Esophagus squamous epithelium (tissue), 5 donors: ENCODE measurements at regions not wholly inside any gene's neighbourhood (a gene's known extent, or its start where the extent isn't known, plus 50 kb on each side); places are given as distances from the start of the nearest gene placed in this dataset.

Experiments used
- DNase-seq: peaks from one replicate; lab custom pipeline; 2025; lab: John Stamatoyannopoulos, UW
- H3K27ac ChIP-seq, 4 donors: fragments of 200-600 bp; sonication (generic); one replicate each; pipeline ENCODE4 v1.5.1; 2016 to 2019; ENCODE audit warnings: mild to moderate bottlenecking in 1 of 4
- H3K27me3 ChIP-seq, 4 donors: fragments of 200-600 bp; sonication (generic); 1 replicate in 3 of 4; 2 replicates in 1 of 4; pipeline versions ENCODE4 v1.5.1 to v1.6.0; 2017 to 2021; ENCODE audit warnings: antibody characterized with exemption in 1 of 4
- H3K36me3 ChIP-seq, 3 donors: fragments of 200-600 bp; sonication (generic); one replicate each; pipeline ENCODE4 v1.5.1; 2016 to 2019
- H3K4me1 ChIP-seq, 3 donors: fragments of 200-600 bp; sonication (generic); one replicate each; pipeline ENCODE4 v1.5.1; 2017 to 2019
- H3K4me3 ChIP-seq, 4 donors: fragments of 200-600 bp; sonication (generic); 1 replicate in 3 of 4; 2 replicates in 1 of 4; pipeline ENCODE4 v1.5.1; 2016 to 2019; ENCODE audit warnings: mild to moderate bottlenecking in 2 of 4, moderate library complexity in 1 of 4
- H3K9me3 ChIP-seq, 3 donors: fragments of 200-600 bp; sonication (generic); one replicate each; pipeline ENCODE4 v1.5.1; 2016 to 2019
- CTCF ChIP-seq, 6 experiments: fragments of 450-650 bp in 4 of 6; fragments of 200-600 bp in 2 of 6; sonication (generic) in 2 of 6; IDR thresholded peaks; one replicate each; pipeline ENCODE4 v1.5.1; 2016 to 2019; ENCODE audit warnings: antibody characterized with exemption in 6 of 6, mild to moderate bottlenecking in 4 of 6, moderate library complexity in 4 of 6
- POLR2A ChIP-seq, 4 donors: fragments of 450-650 bp; IDR thresholded peaks; one replicate each; pipeline ENCODE4 v1.6.1; 2017; ENCODE audit warnings: antibody characterized with exemption in 4 of 4, mild to moderate bottlenecking in 4 of 4, moderate library complexity in 3 of 4
- WGBS, 2 donors: methylation state at CpG; one replicate each; pipeline ENCODE4 v1.1.5; 2018; 5-methylcytosine and 5-hydroxymethylcytosine counted together
- intact Hi-C: fragments of 100-400 bp; cut with DNase I; formaldehyde crosslinking; loops from one replicate; pipeline ENCODE4 v1.15.0; 2022
- donor health status: DM: yes; HTN: yes; CAD: no.

GRCh38 chr20:6616421-6616820 lies 151.1 kb upstream of the BMP2 start:
- Histone ChIP-seq H3K27me3 (no peaks in the 10 kb centered on the region), H3K36me3 (no peaks in the 10 kb centered on the region), H3K9me3 (no peaks in the 10 kb centered on the region), H3K27ac (no peak overlapping the region), H3K4me1 (no peaks in the 10 kb centered on the region), H3K4me3 (no peak overlapping the region)
- no peak for DNase-seq
- no peak for TF ChIP-seq POLR2A (IDR thresholded peaks at IDR 0.05)
- TF ChIP-seq CTCF (IDR thresholded peaks at IDR 0.05) = no peak
- intact Hi-C loops = no loop called here
- 71 to 80% methylated on average over 1 of the region's 1 CpG for WGBS, 2 donors

GRCh38 chr20:6614836-6615235 lies 152.7 kb upstream of the BMP2 start:
- H3K4me3 ChIP-seq = no peak overlapping the region
- 79 to 84% methylated on average over 1 of the region's 1 CpG for WGBS, 2 donors
- H3K9me3 ChIP-seq = no peaks in the 10 kb centered on the region
- H3K4me1 ChIP-seq = no peaks in the 10 kb centered on the region
- TF ChIP-seq POLR2A (IDR thresholded peaks at IDR 0.05) = no peak
- no peak for TF ChIP-seq CTCF (IDR thresholded peaks at IDR 0.05)
- no peaks in the 10 kb centered on the region for H3K36me3 ChIP-seq
- intact Hi-C loops = no loop called here
- DNase-seq = no peak
- no peak overlapping the region for H3K27ac ChIP-seq
- no peaks in the 10 kb centered on the region for H3K27me3 ChIP-seq

DNA sequence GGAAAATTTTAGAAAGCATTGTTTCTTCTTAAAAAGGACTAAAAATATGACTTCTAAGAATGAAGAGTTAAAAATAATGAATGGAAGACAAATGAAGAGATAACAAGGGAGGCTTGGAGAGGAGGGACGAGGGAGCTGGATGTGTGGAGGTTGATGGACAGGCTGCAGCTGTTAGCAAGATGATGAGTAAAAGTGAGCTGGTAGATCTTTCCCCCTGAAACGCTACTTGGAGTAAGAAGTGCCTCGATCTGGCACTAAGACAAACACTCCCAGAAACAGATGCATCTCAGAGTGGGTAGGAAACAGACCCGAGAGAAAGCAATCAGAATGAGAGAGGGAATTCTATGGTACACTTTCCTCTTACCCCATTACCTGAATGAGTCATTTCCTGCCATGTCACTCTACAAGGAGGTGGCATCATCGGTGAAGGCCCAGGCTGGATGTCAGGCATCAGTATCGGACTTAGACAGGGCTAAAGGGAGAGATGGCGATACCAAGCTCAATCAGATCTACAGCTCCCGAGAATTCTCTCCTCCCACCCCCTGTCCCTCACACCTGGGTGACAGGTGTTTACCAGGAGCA lies 154.1 kb upstream of the BMP2 start:
- Histone ChIP-seq H3K9me3 (no peaks in the 10 kb centered on the region), H3K4me3 (no peak overlapping the region), H3K27ac (no peak overlapping the region), H3K36me3 (no peaks in the 10 kb centered on the region), H3K4me1 (no peaks in the 10 kb centered on the region), H3K27me3 (no peaks in the 10 kb centered on the region)
- DNase-seq = no peak
- 36 to 53% methylated on average over 5 to 8 of the region's 8 CpGs for WGBS, 2 donors
- intact Hi-C loops = no loop called here
- TF ChIP-seq POLR2A (IDR thresholded peaks at IDR 0.05) = no peak
- TF ChIP-seq CTCF (IDR thresholded peaks at IDR 0.05) = no peak

- intact Hi-C loops = no loop called here
- no peak for TF ChIP-seq CTCF (IDR thresholded peaks at IDR 0.05)
- no peak for TF ChIP-seq POLR2A (IDR thresholded peaks at IDR 0.05)
- Histone ChIP-seq H3K4me1 (no peaks in the 10 kb centered on the region), H3K27ac (no peak overlapping the region), H3K36me3 (no peaks in the 10 kb centered on the region), H3K27me3 (no peaks in the 10 kb centered on the region), H3K4me3 (no peak overlapping the region), H3K9me3 (no peaks in the 10 kb centered on the region)
- 60 to 85% methylated on average over 1 of the region's 1 CpG for WGBS, 2 donors
- no peak for DNase-seq
Observed at GRCh38 chr20:6612606-6612923, 154.9 kb upstream of the BMP2 start.

GRCh38 chr20:6611911-6612605 lies 155.4 kb upstream of the BMP2 start:
- no peak overlapping the region for H3K27ac ChIP-seq
- no peaks in the 10 kb centered on the region for H3K4me1 ChIP-seq
- WGBS, 2 donors = 78 to 87% methylated on average over 2 of the region's 2 CpGs
- H3K27me3 ChIP-seq = no peaks in the 10 kb centered on the region
- no peaks in the 10 kb centered on the region for H3K36me3 ChIP-seq
- intact Hi-C loops = no loop called here
- H3K4me3 ChIP-seq = no peak overlapping the region
- TF ChIP-seq CTCF (IDR thresholded peaks at IDR 0.05) = no peak
- TF ChIP-seq POLR2A (IDR thresholded peaks at IDR 0.05) = no peak
- no peak for DNase-seq
- H3K9me3 ChIP-seq = no peaks in the 10 kb centered on the region
